GM21825 (cell line): ENCODE measurements at regions not wholly inside any gene's neighbourhood (a gene's known extent, or its start where the extent isn't known, plus 50 kb on each side); places are given as distances from the start of the nearest gene placed in this dataset.

Experiments used
- ATAC-seq: cut with Tn5 transposase; IDR thresholded peaks from one replicate; pipeline ENCODE4 v1.9.1; 2021; ENCODE audit warnings: mild to moderate bottlenecking, moderate library complexity; ENCODE audit not compliant: unreplicated experiment

- no peak for ATAC-seq
Measured at GRCh38 chr1:224504297-224505041, 69.9 kb upstream of the WDR26 start.

DNA sequence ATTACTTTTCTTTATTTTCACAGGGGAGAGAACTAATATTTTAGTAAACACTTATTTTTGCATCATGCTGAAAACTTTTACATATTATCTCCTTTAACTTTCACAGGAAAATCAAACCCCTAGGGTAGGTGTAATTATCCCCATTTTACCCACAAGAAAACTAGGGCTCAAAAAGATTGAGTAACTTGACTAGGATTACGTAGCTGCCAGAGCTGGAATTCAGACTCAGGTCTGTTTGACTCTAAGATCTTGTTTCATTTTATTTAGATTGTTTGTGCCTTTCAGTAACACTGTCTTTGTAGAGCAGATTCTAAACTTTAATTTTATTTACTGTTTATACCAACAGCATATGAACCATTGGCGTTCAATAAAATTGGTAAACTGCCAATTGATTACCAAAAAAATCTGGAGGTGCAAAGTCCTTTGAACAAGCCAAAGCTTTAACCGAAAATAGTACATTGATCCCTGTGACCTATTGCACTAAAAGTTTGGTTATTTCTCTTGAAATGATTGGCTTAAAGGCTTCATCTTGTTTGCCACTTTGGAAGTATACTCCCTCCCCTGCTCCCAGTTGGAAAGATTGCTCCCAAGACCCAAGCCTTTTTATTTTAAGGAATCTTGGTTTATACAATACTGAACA is 71.0 kb upstream of the WDR26 start:
- no peak for ATAC-seq

GRCh38 chr1:224506141-224506814 is 71.7 kb upstream of the WDR26 start:
- no peak for ATAC-seq

DNA sequence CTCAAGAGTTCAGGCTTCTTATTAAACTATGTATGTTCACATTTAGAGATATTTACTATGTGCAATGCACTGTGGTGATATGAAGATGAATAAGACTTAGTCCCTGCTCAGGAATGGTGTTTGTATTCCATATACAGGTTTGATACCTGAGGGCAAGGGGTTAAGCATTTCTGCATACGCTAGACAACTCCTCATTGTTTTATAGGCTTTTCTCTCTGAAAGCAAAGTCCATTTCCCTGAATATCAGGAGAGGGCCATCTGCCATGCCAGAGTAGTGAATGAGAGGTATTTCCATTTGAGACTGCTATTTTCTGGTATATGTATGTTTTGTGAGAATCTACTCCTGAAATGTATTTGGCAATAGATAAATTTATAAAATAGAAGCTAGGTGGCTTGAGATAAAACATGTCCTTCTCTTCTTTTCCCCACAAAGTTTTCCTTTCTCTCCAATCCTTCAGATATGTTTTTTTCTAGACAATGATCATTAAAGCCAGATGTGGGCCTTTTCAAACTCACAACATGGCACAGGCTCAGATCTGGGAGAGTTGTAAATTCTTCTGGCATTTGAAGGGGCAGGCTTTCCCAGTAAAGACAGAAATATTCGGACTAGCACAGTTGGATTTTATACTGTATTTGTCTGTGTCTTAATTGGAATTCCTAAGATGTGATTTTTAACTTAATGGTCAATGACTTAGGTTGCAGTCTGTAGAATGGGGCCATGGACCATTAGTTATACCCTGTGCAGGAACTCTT is 73.3 kb upstream of the WDR26 start:
- no peak for ATAC-seq

DNA sequence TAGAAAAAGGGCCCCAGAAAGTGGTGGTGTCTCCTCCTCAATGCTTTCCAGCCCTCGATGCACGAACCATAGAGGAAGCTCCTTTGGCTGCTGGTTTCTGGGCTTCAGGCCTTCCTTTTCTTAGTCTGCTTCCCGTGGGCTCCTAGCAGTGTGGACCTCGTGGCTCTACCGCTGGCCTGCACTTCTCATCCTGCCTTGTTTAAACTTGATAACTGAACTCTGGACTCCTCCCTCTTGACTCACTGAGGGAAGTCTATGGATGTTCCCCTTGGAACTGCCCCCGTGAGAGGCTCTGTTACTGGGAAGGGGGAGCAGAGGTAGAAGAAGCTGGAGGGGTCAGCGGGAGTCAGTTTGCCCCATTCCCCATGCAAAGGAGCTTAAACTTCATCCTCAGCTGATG is 75.3 kb upstream of the WDR26 start:
- no peak for ATAC-seq

GRCh38 chr1:224510880-224511645 is 76.5 kb upstream of the WDR26 start:
- ATAC-seq: no peak

GRCh38 chr1:224512600-224513151 is 78.1 kb upstream of the WDR26 start:
- ATAC-seq: no peak

DNA sequence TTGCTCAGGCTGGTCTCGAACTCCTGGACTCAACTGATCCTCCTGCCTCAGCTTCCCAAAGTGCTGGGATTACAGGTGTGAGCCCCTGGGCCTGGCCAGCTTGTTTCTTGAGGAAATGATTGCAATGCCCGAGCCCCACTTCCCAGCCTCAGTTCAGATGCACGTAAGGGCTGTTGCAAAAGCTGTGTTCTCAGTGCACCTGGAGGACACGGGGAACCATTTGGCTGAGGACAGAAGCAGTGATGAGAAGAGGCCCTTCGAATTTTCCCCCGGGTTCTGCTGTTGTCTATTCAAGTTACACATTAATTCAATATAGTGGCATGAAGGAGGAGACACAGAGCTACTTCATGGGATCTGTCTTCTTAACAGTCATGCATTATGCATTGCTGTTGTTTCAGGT is 78.8 kb upstream of the WDR26 start:
- ATAC-seq: no peak

- ATAC-seq: peak; percentile 93
Measured at GRCh38 chr1:224513787-224514209, 79.2 kb upstream of the WDR26 start.

DNA sequence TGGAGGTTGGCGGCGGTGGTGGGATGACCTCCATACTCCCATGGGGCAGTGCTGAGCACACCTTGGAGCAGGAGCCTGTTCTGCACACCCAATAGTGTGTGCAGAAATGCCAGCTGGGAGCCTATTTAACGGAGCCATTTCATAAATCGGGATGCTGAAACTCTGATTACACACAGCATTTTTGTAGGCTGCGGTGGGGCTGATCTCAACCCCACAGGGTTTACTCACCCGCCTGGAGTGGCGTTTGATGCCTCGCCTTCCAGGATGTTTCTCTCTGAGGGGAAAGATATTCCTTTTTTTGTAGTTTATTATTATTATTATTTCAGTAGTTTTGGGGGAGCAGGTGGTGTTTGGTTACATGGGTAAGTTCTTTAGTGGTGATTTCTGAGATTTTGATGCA is 82.6 kb upstream of the WDR26 start:
- no peak for ATAC-seq

GRCh38 chr1:224518528-224518927 is 83.9 kb upstream of the WDR26 start:
- ATAC-seq: no peak

- ATAC-seq: no peak
Measured at GRCh38 chr1:224519874-224520273, 85.3 kb upstream of the WDR26 start.

GRCh38 chr1:224520808-224521207 is 86.2 kb upstream of the WDR26 start:
- no peak for ATAC-seq

- no peak for ATAC-seq
Measured at GRCh38 chr1:224521904-224522734, 87.5 kb upstream of the WDR26 start.

GRCh38 chr1:224523676-224524075 is 89.1 kb upstream of the WDR26 start:
- ATAC-seq: no peak

DNA sequence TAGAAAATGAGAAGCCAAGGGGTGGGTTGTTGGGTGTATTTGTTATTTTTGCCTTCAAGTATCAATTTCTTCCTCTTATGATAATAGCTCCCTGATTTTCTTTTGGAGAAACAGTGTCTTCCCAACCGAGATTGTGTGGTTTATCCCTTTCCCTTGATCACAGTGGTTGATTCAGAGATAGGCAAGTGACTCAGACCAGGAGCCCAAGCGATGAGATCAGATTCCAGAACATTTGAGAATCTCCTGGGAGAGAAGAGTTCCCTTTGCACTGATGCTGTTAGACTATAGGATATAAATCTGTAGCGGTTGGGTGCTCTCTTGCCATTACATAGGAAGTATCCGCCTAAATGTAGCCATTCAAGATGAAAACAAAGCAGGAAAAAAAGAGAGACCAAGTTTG is 90.1 kb upstream of the WDR26 start:
- no peak for ATAC-seq

DNA sequence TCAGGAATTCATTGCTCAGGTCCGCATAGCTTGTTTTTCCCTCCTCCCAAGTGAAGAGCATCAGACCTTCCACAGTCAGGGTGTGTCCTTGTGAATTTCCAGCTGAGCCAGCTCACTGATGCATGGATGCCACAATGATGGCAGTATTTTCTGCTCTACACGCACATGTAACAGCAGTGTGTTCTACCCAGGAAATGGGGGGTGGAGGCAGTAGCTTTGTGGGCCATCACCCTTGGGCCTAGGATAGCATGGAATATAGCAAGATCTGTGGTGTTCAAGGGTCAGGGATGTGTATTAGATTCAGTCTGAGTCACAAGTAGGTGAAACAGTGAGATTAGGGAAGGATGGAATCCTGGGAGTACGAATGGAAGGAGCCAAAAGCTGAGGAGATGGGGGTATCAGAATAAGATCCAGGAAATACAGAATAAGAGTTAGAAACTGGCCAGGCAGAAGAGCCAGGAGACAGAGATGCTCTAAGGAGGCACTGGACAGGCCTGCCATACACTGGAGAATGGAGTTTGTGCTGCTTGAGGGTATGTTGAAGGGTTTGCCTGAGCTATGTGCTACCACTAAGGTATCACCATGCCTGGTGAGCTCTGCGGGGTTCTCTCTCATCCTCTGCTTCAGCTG is 90.6 kb upstream of the CNIH3 start:
- no peak for ATAC-seq

GRCh38 chr1:224526771-224527170 is 89.3 kb upstream of the CNIH3 start:
- no peak for ATAC-seq

DNA sequence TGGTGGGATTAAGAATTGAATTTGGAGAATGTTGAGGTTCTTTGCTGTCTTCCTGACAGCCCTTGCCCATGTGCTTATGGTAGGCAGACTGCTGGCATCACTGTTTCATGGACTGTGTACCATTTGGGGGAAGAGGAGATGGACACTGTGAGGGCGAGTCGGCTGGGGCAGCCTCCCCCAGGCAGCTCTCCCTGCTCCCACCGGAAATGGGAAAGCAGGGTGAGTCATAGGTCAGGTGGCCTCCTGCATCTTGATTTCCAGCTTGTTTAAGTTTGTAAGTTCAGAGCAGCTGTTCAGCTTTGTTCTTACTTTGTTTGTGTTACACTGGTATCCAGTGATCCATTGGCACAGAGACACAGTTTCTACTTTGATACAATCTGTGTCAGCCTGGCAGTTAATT is 87.2 kb upstream of the CNIH3 start:
- ATAC-seq: no peak
